Type B pancreatic cell (in vitro differentiated cells): ENCODE measurements at regions not wholly inside any gene's neighbourhood (a gene's known extent, or its start where the extent isn't known, plus 50 kb on each side); places are given as distances from the start of the nearest gene placed in this dataset.

ENCODE experiments used
- DNase-seq: peaks from one replicate; pipeline ENCODE4 v3.0.0; 2021; ENCODE audit warnings: mixed read lengths; ENCODE audit not compliant: unreplicated experiment; ENCODE audit errors: extremely low spot score
- H3K27ac Mint-ChIP-seq: 2 replicates; pipeline ENCODE4 v1.8.0; 2021; ENCODE audit warnings: mild to moderate bottlenecking, mixed read lengths
- H3K27me3 Mint-ChIP-seq: 2 replicates; pipeline ENCODE4 v1.8.0; 2021; ENCODE audit warnings: mixed read lengths
- H3K36me3 Mint-ChIP-seq: 2 replicates; pipeline ENCODE4 v1.8.0; 2021; ENCODE audit warnings: mixed read lengths
- H3K4me1 Mint-ChIP-seq: one replicate; pipeline ENCODE4 v1.8.0; 2021; ENCODE audit warnings: mixed read lengths; ENCODE audit not compliant: unreplicated experiment
- H3K4me3 Mint-ChIP-seq: 2 replicates; pipeline ENCODE4 v1.8.0; 2021; ENCODE audit warnings: mild to moderate bottlenecking, mixed read lengths
- H3K9me3 Mint-ChIP-seq: 2 replicates; pipeline ENCODE4 v1.8.0; 2021; ENCODE audit warnings: mixed read lengths
- CTCF ChIP-seq: fragments of 200-600 bp; sonication (generic); conservative IDR thresholded peaks from 2 replicates; pipeline ENCODE4 v1.5.0; 2021; ENCODE audit warnings: antibody characterized with exemption, mild to moderate bottlenecking

DNA sequence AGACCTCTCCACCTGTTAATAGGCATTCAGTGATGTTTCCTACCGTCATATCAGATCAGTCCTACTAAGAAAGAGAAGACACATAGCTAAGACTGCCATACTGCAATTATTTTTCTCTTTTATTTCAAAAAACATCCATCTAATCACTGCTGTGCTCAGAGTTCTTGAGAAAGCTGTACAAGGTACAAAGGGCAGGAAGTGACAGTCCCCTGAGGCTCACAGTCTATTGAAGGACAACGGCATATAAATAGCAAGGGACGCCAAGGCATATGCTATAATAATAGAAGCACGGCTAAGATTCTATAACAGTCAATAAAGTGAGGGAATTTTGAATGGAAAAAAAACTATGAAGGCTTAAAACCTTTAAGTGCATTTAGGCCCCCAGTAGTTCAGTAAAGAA is 415.3 kb upstream of the NRP1 start:
- no peak for TF ChIP-seq CTCF
- Mint-ChIP-seq H3K9me3 (no peaks in the 10 kb centered on the region), H3K4me3 (no peak overlapping the region), H3K27me3 (peaks cover 3% of the 10 kb centered on the region), H3K4me1 (no peaks in the 10 kb centered on the region), H3K36me3 (no peaks in the 10 kb centered on the region), H3K27ac (no peak overlapping the region)
- no peak for DNase-seq

- H3K4me1 Mint-ChIP-seq = no peaks in the 10 kb centered on the region
- no peak overlapping the region for H3K27ac Mint-ChIP-seq
- H3K9me3 Mint-ChIP-seq = no peaks in the 10 kb centered on the region
- no peaks in the 10 kb centered on the region for H3K36me3 Mint-ChIP-seq
- no peak for TF ChIP-seq CTCF
- DNase-seq = no peak
- H3K27me3 Mint-ChIP-seq = peaks cover 3% of the 10 kb centered on the region
- no peak overlapping the region for H3K4me3 Mint-ChIP-seq
These were observed 414.7 kb upstream of the NRP1 start for GRCh38 chr10:33749067-33749735.

GRCh38 chr10:33746836-33747268 is 412.4 kb upstream of the NRP1 start:
- H3K27me3 Mint-ChIP-seq = peaks cover 3% of the 10 kb centered on the region
- H3K4me1 Mint-ChIP-seq = no peaks in the 10 kb centered on the region
- no peaks in the 10 kb centered on the region for H3K36me3 Mint-ChIP-seq
- no peak for DNase-seq
- TF ChIP-seq CTCF = no peak
- H3K27ac Mint-ChIP-seq = no peak overlapping the region
- no peaks in the 10 kb centered on the region for H3K9me3 Mint-ChIP-seq
- H3K4me3 Mint-ChIP-seq = no peak overlapping the region

DNA sequence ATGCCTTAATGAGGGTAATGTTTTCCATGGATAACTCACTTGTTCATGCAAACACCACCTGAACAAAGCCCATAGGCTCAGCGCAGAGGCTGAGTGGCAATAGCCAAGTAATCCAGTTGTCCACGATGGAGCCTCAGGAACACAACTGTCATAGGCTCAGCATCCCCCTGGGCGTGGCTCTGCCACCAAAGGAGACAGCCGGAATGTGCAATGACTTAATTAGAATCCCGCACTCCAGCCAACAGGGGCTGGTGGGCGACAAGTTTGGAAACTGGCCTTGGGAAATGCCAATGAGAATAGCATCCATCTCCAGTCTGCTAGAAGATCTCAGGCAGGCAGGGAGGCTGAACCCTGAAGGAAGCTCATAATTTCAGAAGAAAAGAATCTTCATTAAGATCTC is 411.7 kb upstream of the NRP1 start:
- DNase-seq = no peak
- H3K4me3 Mint-ChIP-seq = no peak overlapping the region

GRCh38 chr10:33743429-33743857 is 409.0 kb upstream of the NRP1 start:
- TF ChIP-seq CTCF = no peak

More for the DNA sequence above, 411.7 kb upstream of the NRP1 start:
- Mint-ChIP-seq H3K27ac (no peak overlapping the region), H3K9me3 (no peaks in the 10 kb centered on the region), H3K4me1 (no peaks in the 10 kb centered on the region), H3K36me3 (no peaks in the 10 kb centered on the region), H3K27me3 (peaks cover 3% of the 10 kb centered on the region)
- no peak for TF ChIP-seq CTCF

More at GRCh38 chr10:33743429-33743857, 409.0 kb upstream of the NRP1 start:
- Mint-ChIP-seq H3K36me3 (no peaks in the 10 kb centered on the region), H3K27me3 (peaks cover 3% of the 10 kb centered on the region), H3K27ac (no peak overlapping the region), H3K4me3 (no peak overlapping the region), H3K9me3 (no peaks in the 10 kb centered on the region), H3K4me1 (no peaks in the 10 kb centered on the region)
- no peak for DNase-seq
